ENCODE measurements at regions not wholly inside any gene's neighbourhood (a gene's known extent, or its start where the extent isn't known, plus 50 kb on each side); places are given as distances from the start of the nearest gene placed in this dataset.

DNA sequence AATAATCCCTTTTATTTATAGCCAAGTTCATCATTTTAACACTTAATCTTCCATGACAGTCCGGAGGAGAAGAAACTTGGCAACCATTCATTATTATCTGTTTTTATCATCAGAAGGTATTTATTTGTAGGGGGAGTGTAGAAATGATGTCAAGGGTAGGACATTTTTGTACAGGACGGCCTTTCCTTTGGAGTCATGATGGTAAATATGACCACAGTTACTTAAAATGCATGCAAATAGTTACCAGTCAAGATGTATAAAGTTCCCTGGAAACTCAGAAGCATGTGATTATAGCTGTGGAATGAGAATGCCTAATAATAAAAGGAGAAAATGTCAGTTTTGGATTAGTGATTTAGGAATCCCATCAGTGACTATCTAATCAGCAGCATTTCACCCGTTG lies 183.1 kb upstream of the PRPS1L1 start:
- TF ChIP-seq EZH2phosphoT487 (IDR thresholded peaks at IDR 0.05; ENCODE audit: borderline replicate concordance, low read length) (no peak), EZH2 (IDR thresholded peaks at IDR 0.05; ENCODE audit: low read length, unreplicated experiment) (no peak)
- TF ChIP-seq, protein P1, sequence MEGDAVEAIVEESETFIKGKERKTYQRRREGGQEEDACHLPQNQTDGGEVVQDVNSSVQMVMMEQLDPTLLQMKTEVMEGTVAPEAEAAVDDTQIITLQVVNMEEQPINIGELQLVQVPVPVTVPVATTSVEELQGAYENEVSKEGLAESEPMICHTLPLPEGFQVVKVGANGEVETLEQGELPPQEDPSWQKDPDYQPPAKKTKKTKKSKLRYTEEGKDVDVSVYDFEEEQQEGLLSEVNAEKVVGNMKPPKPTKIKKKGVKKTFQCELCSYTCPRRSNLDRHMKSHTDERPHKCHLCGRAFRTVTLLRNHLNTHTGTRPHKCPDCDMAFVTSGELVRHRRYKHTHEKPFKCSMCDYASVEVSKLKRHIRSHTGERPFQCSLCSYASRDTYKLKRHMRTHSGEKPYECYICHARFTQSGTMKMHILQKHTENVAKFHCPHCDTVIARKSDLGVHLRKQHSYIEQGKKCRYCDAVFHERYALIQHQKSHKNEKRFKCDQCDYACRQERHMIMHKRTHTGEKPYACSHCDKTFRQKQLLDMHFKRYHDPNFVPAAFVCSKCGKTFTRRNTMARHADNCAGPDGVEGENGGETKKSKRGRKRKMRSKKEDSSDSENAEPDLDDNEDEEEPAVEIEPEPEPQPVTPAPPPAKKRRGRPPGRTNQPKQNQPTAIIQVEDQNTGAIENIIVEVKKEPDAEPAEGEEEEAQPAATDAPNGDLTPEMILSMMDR (conservative IDR thresholded peaks at IDR 0.05; ENCODE audit: low read depth, low read length), result no peak
